Uterus (tissue), 2 donors: ENCODE measurements at regions not wholly inside any gene's neighbourhood (a gene's known extent, or its start where the extent isn't known, plus 50 kb on each side); places are given as distances from the start of the nearest gene placed in this dataset.

Experiments
- POLR2A ChIP-seq, 2 donors: fragments of 450-650 bp; IDR thresholded peaks; one replicate each; pipeline ENCODE4 v1.6.1; 2016; ENCODE audit warnings: antibody characterized with exemption in 2 of 2, mild to moderate bottlenecking in 1 of 2, moderate library complexity in 1 of 2
- TF ChIP-seq, protein P1 (sequence below), 4 experiments: fragments of 200-600 bp in 2 of 4; fragments of 450-650 bp in 2 of 4; sonication (generic) in 2 of 4; IDR thresholded peaks; one replicate each; pipeline ENCODE4 v1.5.1; 2016 to 2019; ENCODE audit warnings: antibody characterized with exemption in 4 of 4, mild to moderate bottlenecking in 2 of 4, moderate library complexity in 1 of 4

DNA sequence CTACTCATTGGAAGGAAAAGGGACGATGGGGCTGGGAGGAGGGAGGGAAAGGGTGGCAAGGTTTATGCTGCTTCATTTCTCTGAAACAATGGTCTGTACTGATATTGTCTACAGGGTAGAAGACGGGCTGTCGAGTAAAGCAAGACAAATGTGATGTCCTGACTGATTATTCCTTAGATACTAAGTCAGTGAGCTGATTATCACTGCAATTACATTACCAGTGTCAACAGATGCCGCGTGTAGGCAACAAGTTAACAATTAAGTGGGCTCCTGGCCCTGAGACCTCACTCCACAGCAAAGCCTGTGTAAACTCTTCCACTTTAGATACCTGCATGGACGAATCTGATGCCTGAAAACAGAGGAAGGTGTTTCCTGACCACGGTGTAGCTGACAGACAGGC is 602.8 kb downstream of the IRX1 start:
- TF ChIP-seq, protein P1, sequence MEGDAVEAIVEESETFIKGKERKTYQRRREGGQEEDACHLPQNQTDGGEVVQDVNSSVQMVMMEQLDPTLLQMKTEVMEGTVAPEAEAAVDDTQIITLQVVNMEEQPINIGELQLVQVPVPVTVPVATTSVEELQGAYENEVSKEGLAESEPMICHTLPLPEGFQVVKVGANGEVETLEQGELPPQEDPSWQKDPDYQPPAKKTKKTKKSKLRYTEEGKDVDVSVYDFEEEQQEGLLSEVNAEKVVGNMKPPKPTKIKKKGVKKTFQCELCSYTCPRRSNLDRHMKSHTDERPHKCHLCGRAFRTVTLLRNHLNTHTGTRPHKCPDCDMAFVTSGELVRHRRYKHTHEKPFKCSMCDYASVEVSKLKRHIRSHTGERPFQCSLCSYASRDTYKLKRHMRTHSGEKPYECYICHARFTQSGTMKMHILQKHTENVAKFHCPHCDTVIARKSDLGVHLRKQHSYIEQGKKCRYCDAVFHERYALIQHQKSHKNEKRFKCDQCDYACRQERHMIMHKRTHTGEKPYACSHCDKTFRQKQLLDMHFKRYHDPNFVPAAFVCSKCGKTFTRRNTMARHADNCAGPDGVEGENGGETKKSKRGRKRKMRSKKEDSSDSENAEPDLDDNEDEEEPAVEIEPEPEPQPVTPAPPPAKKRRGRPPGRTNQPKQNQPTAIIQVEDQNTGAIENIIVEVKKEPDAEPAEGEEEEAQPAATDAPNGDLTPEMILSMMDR (IDR thresholded peaks at IDR 0.05): no peak
- no peak for TF ChIP-seq POLR2A (IDR thresholded peaks at IDR 0.05)
